ENCODE measurements at regions not wholly inside any gene's neighbourhood (a gene's known extent, or its start where the extent isn't known, plus 50 kb on each side); places are given as distances from the start of the nearest gene placed in this dataset.

DNA sequence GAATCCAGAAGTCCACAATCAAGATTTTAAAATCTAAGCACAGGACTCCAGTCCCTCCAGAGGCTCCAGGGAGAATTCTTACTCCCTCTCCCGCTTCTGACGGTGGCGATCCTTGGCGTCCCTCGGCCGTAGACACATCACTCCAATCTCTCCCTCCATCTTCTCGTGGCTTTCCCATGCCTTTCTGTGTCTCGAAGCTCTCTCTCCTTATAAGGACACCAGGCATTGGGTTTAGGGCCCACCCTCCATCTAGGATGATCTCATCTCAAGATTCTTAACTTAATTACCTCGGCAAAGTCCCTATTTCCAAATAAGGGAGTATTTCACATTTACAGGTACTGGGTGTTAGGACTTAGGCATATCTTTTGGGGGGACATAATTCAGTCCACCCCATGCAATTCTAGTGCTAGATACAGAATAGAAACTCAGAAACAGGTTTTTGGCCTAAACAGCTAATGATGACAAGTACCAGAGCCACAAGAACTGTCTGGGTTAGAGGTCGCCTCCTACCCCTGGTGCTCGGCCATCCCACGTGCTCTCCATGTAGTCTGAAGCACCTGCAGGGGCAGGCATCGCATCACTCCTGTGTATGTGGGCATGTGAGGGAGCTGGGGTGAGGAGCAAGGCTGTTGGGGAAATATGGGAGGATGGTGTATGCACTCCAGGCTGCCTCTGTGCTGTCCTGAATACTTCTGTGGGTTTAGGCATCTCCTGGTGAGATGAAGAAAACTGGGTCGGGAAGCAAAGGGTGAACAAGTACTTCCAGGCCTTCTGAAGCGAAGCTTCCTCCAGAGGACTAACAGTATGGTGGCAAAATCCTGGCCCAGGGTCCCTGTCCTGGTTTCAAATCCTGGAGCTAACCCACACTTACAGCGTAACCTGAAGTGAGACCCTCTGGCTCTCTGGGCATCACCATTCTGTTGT is 298.3 kb upstream of the ZMIZ1 start:
- TF ChIP-seq, protein P1, sequence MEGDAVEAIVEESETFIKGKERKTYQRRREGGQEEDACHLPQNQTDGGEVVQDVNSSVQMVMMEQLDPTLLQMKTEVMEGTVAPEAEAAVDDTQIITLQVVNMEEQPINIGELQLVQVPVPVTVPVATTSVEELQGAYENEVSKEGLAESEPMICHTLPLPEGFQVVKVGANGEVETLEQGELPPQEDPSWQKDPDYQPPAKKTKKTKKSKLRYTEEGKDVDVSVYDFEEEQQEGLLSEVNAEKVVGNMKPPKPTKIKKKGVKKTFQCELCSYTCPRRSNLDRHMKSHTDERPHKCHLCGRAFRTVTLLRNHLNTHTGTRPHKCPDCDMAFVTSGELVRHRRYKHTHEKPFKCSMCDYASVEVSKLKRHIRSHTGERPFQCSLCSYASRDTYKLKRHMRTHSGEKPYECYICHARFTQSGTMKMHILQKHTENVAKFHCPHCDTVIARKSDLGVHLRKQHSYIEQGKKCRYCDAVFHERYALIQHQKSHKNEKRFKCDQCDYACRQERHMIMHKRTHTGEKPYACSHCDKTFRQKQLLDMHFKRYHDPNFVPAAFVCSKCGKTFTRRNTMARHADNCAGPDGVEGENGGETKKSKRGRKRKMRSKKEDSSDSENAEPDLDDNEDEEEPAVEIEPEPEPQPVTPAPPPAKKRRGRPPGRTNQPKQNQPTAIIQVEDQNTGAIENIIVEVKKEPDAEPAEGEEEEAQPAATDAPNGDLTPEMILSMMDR (IDR thresholded peaks at IDR 0.05) = no peak
- no peak for TF ChIP-seq ZFX (IDR thresholded peaks at IDR 0.05; ENCODE audit: borderline replicate concordance)

Measured in 22Rv1 (cell line).